HG03521 (cell line): ENCODE measurements at regions not wholly inside any gene's neighbourhood (a gene's known extent, or its start where the extent isn't known, plus 50 kb on each side); places are given as distances from the start of the nearest gene placed in this dataset.

Experiments used
- ATAC-seq: cut with Tn5 transposase; IDR thresholded peaks from one replicate; pipeline ENCODE4 v1.9.1; 2021; ENCODE audit warnings: mild to moderate bottlenecking, moderate library complexity; ENCODE audit not compliant: unreplicated experiment

DNA sequence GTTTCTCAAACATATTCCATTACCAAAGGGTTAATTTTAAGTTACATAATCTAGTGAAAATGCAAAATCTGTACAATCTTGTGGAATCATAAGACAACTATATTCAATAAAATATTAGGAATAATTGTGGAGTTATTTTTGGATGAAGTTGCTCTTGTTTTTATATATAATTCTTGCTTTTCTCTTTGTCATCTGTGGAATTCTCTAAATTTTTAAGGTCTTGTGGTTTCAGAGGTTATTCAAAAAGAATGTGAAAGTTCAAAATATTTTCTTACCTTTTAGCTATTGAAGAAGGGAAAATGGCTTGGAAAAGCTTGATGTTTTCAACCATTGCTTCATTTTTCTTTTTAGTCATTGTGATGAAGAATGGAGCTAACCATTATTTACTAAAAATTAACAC, 552.1 kb downstream of the TFEC start:
- no peak for ATAC-seq

DNA sequence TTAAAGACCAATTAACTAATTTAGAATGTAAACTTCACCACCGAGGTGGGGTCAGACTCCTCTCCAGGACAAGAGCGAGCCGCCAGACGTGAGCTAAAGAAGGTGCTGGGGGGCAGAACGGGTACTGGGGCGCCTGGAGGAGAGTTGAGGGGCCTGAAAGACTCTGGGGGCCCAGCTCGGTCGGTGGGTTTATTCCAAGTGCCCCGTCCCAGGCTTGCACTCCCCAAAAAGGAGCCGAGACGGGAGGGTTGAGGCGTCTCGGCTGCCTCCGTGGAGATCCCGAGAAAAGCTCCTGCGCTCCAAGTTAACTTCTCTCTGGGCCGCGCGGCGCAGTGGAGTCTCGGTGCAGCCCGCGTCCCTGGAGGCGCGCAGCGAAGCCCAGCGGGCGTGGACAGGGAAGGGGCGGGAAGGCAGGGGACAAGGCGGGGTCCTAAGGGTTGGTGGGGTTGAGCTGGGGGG, 553.3 kb downstream of the TFEC start:
- no peak for ATAC-seq

DNA sequence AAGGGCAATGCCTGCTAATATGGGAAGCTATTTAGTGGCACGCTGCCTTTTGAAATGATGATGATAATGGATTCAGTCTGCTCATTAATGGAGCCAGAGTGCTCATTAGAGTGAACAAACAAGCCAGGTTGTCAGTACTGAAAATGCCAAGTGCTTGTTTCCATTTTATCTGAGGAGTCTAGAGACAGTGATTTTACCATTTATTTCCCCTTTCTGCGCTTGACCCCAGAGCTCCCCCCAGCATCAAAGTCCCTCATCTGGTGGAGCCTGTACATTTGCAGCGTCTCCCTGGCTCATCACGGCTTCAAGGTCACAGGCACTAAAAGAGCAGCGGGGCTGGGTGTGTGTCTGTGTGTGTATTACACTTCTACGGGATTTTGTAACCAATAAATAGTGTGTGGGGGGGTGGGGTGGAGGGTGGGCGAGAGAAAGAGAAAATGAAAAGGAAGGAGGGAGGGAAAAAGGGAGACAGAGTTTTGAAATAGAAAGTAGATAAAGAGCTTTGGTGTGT, 553.8 kb downstream of the TFEC start:
- no peak for ATAC-seq

DNA sequence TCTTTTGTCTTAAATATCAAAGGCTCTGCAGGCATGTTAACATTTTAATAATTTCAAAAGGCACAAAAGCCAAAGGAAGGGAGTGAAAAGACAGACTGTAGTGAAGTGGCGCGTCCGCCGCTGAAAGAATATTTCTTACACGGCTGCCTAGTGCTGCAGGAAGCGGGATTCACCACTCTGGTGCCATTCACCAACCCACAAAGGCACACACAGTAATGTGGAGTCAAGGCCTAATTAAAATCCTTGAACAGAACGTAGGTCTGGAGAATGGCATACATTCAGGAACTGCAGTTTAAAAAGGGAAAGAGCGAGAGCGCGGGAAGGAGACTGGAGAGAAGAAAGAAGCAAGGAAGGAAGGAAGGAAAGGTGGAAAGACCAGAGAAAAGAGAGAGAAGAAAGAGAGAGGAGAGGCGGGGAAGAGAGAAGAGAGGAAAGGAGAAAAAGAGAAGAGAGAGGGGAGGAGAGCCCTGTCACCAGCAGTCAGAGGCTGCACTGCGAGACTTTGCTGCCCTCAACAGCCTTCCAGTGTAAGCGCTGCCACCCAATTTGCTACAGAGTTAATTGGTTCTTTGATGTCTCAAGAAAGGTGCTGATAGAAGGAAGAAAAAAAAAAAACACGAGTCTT, 554.0 kb downstream of the MDFIC start:
- ATAC-seq: no peak

DNA sequence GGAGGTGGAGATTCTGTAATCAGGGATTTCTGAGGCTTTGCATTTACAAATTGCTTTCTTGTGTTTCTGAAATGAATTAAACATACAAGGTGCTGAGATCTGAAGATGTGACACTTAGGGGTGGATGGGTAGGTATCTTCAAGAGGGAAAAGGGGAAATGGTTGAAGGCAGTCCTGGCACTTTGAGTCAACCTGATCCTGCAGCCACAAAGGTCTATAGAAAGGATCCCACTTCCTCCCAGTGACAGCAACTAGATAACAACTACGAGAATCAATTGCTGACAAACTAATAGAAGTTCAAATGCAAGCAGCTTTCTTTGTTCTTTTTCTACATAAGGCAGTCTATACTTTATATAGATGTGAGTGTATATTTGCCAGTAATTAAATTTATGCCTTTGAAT, 553.3 kb downstream of the MDFIC start:
- ATAC-seq: no peak

DNA sequence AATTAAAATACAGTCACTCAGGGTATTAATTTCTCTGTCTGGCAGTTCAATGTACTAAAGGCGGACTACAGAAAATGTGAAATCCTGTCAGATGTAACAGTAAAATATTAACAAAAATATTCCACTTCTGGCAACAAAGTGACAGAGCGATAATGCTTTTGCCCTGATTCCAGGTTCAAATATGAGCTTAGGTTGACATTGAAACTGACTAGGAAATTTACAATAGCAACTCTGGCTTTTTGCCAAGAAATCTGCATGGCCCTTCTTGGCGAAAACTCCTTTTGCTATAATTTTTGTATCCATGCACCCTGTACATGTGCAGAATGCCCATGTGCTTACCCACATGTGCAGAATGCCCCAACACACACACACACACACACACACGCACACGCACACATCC, 552.2 kb downstream of the MDFIC start:
- no peak for ATAC-seq

DNA sequence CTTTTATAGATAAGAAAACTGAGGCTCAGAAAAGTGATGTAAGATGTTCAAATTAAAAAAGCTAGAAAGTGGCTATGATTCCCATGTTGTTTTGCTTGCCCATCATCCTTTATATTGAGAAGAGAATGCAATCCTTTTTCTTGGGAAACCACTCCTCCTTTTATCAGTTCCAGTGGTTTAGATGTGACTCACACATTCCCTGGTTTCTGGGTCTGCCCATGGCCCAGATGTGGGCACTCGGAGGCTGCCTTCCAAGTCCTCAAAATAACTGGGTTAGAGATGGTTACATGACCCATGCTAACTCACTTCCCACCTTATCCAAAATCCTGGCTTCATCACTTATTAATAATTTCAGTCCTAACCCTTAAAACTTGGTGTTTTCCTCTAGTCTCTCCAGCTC, 550.0 kb downstream of the MDFIC start:
- no peak for ATAC-seq

DNA sequence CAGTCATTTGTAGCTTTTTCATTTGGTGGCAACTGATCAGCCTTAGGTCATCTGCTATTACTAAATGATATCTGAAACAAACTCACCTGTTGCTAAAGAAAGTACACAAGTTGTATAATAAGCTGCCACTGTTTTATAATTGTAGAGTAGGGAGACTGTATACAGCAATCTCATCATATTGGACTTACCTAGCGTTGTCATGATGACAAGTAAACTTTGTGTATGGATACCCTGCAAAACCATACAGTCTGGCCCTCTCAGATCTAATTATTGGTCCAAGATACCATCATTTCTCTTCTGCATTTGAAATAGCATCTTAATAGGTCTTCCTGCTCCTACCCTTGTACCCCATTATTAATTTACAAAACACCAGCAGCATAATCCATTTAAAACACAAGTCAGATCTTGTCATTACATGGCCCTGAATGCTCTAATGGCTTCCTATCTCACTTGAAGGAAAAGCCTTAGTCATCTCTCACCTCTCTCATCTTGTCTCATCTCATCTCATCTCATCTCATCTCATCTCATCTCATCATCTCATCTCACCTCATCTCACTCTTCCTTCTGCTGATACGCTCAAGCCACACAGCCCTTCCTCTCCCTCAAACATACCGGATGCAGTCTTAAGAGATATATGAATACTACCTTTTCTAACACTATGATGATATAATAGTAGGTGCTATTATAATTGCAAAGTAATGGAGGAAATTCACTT, 540.6 kb downstream of the MDFIC start:
- ATAC-seq: no peak

DNA sequence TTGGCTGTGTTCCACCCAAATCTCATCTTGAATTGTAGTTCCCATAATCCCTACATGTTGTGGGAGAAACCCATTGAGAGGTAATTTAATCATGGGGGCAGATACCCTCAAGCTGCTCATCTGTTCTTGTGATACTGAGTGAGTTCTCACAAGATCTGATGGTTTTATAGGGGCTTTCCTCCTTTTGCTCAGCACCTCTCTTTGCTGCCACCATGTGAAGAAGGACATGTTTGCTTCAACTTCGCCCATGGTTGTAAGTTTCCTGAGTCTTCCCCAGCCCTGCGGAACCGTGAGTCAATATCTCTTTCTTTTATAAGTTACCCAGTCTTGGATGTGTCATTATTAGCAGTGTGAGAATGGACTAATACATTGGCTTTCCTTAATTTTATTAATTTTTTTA, 527.8 kb downstream of the MDFIC start:
- ATAC-seq: no peak

DNA sequence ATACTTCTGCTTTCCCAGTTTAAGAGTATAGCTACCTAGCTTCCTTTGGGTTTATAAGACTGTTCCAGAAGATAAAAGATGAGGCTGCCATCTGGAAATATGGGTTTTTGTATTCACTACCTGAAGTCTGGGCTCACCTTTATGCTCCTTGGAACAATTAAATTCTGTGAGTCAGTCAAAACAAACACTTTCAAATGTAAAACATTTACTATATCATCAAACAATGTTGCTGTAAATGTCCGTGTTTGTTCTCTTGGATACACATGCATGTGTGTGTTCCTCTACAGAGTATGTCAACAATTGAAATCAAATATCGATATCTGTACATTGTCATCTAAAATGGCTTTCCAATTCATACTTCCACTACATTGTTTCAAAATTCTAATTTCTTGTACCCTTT, 525.6 kb downstream of the MDFIC start:
- no peak for ATAC-seq

DNA sequence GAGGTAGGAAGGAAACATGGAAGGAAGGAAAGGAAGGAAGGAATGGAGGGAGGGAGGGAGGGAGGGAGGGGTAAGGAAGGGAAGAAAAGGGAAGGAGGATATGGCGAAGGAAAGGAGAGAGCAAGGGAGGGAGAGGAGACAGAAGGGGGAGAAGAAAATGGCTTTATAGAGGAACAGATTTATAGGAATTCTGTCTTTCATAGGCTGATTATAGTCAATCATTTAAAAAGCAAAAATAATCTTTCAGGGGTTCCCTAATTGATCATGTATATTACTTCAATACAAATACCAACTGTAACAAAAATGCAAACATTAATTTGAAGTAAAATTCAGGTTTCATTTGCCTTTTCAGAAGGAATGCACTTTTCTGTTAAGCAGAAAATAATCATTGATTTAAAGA, 519.1 kb downstream of the MDFIC start:
- no peak for ATAC-seq

DNA sequence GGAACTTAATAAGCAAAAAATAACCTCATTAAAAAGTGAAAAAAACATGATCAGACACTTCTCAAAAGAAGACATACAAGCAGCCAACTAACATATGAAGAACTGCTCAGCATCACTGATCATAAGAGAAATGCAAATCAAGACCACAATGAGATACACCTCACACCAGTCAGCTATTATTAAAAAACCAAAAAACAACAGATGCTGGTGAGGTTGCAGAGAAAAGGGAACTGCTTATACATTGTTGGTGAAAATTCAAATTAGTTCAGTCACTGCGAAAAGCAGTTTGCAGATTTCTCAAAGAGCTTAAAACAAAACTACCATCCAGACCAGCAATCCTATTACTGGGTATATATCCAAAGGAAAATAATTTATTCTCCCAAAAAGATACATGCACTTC, 513.3 kb downstream of the MDFIC start:
- ATAC-seq: peak; percentile 95

DNA sequence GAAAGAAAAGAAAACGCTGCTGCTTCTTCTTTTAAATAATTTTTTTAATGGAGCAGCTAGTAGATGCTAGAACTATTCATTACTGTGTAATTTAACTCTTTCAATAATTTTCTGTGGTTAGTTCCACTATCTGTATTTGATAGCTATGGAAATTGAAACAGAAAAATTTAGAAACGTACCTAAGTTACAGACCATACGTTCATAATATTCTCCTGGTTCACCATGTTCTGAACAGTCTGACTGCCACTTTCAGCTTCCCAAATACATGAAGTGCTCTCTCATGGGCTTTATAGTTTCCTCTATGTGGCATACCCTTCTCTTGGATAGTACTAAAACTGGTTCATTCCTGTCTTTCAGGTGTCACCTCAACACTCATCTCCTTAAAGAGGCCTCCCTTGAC, 508.0 kb downstream of the MDFIC start:
- ATAC-seq: no peak

DNA sequence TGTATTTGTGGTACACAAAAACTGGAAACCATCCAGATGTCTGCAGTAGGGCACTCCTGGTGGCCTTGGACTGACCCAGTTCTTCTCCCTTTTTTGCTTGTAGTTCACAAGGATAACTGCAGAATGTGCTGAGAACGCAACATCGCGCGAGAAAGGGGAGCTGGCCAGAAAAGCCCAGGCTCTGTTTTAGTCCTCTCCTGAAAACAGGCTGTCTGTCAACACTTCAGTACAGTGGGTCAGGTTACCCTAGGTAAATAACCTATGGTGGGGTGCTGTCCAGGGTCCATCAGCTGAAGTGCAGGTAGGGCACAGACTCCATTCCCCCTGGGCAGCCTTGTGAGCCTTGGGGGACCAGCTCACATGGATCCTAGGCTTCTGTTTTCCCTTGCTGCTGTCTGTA, 495.8 kb downstream of the MDFIC start:
- no peak for ATAC-seq

DNA sequence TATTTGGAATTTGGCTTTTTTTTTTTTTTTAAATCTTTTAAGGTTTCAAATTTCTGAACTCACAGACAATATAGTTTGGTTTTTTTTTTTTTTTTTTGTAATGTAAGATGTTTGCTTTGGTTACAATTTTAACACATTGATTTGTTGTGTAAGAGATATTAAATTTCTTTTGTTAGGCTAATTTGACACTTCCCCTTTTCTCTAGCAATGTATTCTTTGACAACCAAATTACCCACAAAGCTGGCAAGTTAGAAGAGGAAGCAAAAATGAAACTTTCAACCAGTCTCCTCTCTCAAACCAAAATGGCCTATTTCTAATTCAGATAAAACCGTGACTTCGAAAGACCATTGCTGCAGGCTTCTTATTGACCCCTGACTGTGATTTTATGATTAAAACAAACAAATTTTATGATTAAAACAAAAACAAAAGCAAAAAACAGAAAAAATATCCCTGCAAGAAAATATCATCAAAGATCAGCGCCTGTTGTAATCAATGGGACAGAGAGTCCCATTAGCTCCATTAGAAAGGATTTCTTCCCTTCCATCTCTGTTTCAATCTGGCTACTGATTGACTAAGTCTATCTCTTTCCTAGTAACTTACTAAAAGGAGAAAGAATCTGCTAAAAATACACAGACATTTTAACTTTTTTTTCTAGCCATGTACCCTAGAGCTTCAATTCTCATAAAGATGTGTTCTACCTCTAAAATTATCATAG, 489.2 kb downstream of the MDFIC start:
- peak; percentile 94 for ATAC-seq

DNA sequence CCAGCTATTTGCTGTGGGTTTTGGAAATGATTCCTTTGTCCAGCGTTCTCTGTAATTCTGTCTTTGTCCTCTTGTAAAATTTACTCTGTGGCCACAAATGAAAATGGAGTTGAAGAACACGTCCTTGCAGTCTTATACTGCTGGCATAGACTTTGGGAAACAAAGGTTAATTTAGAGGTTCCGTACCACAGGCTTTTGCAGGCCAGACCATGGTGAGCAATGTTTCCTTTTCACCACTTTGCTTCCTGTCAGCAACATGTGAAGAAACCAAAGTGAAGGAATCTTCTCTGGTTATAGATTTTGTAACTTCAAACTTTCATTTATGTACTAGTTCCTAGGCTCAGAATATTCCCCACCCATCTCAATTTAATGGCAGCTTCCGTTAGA, 488.5 kb downstream of the MDFIC start:
- no peak for ATAC-seq

DNA sequence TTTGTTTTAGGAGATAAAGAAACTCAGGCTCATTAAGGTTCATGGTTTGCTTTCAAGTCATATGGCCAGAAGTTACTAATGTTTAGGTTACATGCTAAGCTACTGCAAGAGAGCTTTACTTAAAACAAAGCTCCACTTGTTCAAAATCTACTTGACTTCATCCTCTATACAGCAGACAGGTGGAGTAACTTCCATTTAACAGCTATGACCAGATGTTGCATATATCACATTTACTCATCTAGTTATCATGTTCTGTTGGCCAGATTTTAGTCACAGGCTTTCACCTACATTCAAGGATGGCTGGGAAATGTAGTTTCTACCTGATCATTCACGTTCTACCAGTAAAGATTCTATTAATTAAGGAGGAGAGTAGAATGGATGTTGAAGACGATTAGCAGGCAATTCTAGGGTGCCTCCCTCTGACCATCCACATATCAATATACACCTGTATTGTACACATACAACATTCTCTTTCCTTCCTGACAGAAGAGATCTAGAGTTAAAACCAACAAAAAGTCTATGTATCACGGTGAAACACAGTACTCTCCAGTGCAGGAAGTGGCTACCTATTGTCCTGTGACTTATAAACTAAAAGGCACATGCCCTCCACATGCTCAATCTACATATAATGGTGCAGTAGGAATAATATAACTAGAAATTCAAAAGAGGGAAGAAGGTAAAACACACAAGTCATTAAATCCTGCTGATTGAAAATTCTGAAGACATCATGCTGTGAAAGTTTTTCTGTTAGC, 488.0 kb downstream of the MDFIC start:
- no peak for ATAC-seq

DNA sequence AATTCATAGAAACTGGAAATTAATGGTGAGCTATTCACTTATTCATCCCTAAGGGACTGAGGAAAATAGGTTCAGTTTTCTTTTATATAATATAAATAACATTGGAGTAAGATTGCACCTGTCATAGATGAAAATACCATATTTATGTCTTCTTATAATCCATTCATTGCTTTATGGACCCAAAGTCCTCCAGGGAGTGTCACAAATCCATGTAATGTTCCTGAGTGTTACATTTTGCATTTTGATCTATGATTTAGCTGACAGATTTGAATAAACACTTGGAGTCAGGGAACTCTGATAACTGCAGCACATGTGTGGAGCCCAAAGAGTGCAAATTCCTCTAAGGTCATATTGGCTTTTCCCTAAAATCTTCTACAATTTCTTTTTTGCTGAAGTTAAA, 484.3 kb downstream of the MDFIC start:
- ATAC-seq: no peak

DNA sequence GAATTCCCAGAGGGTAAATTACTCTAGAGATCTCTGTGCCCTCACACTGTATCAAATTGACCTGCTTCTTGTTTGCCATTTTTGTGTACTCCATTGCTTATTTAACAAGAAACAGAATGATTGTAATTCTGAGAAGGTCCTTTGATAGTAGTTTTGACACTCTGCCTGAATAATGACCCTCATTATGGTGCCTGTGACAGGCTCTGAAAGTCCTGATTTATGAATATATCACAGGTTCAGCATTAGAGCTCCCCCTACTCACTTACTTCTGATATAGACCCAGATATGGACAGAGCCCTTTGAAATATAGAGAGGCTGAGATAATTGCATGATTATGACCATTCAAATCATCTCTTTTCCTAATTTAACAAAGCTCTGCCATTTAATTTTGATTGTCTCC, 465.2 kb downstream of the MDFIC start:
- no peak for ATAC-seq

DNA sequence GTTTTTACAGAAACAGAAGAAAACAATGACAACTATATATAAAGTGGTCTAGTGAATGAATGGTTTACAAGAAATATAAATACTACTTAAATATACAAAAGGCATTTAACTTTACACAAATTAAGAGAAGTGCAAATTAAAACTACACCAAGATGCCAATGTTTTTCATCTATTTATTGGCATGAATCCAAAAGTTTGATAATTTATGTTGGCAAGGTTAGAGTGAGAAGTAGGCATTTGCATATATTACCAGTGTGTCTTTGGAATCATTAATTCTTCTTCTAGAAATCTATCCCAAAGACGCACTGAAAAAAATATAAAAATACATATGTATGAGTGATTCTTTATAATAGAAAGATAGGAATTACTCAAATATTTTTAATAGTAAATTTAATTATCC, 457.4 kb downstream of the MDFIC start:
- ATAC-seq: no peak

DNA sequence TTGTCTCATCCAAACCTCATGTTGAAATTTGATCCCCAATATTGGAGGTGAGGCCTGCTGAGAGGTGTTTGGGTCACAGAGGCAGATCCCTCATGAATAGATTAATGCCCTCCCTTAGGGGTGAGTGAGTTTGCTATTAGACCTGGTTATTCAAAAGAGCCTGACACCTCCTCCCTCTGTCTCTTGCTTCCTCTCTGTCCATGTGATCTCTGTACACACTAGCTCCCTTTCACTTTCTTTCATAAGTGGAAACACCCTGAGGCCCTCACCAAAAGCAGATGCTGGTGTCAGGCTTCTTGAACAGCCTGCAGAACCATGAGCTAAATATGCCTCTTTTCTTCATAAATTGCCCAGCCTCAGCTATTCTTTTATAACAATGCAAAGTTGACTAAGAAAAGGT, 447.1 kb downstream of the MDFIC start:
- no peak for ATAC-seq
